ENCODE measurements at regions not wholly inside any gene's neighbourhood (a gene's known extent, or its start where the extent isn't known, plus 50 kb on each side); places are given as distances from the start of the nearest gene placed in this dataset.

DNA sequence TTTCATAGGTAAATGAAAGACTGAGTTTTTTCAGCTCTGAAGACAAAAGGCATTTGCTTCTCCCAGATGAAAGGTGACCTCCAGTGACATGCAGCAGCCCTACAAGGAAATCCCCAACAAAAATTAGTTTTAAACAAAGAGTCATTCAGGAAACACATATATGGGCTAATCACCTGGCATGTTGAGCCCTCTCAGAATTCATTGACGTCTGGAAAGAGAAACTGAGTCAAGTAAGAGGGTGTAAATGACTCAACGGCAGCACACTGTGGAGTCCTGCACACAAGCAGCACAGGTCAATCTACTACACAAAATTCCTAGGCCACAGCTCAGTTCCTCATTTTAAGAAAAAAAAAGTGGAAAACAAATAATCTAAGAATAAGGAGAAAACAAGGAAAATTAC, 592.3 kb downstream of the EPHA7 start:
- TF ChIP-seq, protein P1, sequence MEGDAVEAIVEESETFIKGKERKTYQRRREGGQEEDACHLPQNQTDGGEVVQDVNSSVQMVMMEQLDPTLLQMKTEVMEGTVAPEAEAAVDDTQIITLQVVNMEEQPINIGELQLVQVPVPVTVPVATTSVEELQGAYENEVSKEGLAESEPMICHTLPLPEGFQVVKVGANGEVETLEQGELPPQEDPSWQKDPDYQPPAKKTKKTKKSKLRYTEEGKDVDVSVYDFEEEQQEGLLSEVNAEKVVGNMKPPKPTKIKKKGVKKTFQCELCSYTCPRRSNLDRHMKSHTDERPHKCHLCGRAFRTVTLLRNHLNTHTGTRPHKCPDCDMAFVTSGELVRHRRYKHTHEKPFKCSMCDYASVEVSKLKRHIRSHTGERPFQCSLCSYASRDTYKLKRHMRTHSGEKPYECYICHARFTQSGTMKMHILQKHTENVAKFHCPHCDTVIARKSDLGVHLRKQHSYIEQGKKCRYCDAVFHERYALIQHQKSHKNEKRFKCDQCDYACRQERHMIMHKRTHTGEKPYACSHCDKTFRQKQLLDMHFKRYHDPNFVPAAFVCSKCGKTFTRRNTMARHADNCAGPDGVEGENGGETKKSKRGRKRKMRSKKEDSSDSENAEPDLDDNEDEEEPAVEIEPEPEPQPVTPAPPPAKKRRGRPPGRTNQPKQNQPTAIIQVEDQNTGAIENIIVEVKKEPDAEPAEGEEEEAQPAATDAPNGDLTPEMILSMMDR (IDR thresholded peaks at IDR 0.05; ENCODE audit: low read length) = no peak
- TF ChIP-seq EZH2 (optimal IDR thresholded peaks at IDR 0.05; ENCODE audit: low read depth, low read length) = no peak

Data from MM.1S (cell line).